Panc1 (cell line): ENCODE measurements at regions not wholly inside any gene's neighbourhood (a gene's known extent, or its start where the extent isn't known, plus 50 kb on each side); places are given as distances from the start of the nearest gene placed in this dataset.

Source experiments
- ATAC-seq: fragments of 200-7000 bp; cut with Tn5 transposase; 2 replicates; pipeline ENCODE4 v1.9.1; 2020; ENCODE audit warnings: mild to moderate bottlenecking, moderate library complexity
- BruUV-seq: library from RNA; stranded (reverse); fragments of 400-500 nt; replicated peaks from 2 replicates; lab custom pipeline; 2021; lab: Mats Ljungman, UMichigan
- CTCF ChIA-PET: fragments of 300-600 bp; sonication (Branson Sonifier 250); formaldehyde crosslinking; loops from one replicate; lab custom pipeline; 2022; ENCODE audit warnings: antibody characterized with exemption; lab: Charles Lee
- POLR2A ChIA-PET: fragments of 300-600 bp; sonication (Branson Sonifier 250); formaldehyde crosslinking; loops from one replicate; lab custom pipeline; 2022; ENCODE audit warnings: antibody characterized with exemption; lab: Charles Lee
- DNase-seq: peaks from one replicate; pipeline ENCODE4 v3.0.0-alpha.2; 2010; ENCODE audit warnings: low read depth, low spot score
- H3K27ac ChIP-seq: 2 replicates; pipeline ENCODE4 v1.5.1; 2011; ENCODE audit warnings: mild to moderate bottlenecking, low read length, inconsistent platforms
- H3K27me3 ChIP-seq: fragments of 200-500 bp; sonication (Bioruptor generic); 2 replicates; pipeline ENCODE4 v1.6.0; 2014; ENCODE audit warnings: low read length, inconsistent platforms; ENCODE audit not compliant: control insufficient read depth, insufficient read depth
- H3K36me3 ChIP-seq: fragments of 200-500 bp; sonication (Bioruptor generic); 2 replicates; pipeline ENCODE4 v1.5.1; 2014; ENCODE audit warnings: inconsistent platforms, mild to moderate bottlenecking, low read length, moderate library complexity; ENCODE audit not compliant: control insufficient read depth, insufficient read depth
- H3K4me1 ChIP-seq: 2 replicates; pipeline ENCODE4 v1.5.1; 2011; ENCODE audit warnings: inconsistent platforms, mild to moderate bottlenecking, low read length, moderate library complexity; ENCODE audit not compliant: control insufficient read depth, insufficient read depth
- H3K4me3 ChIP-seq, 2 experiments: 2 replicates each; pipeline ENCODE4 v1.5.1; 2011 to 2012; ENCODE audit warnings: low read depth in 2 of 2, low read length in 2 of 2, mild to moderate bottlenecking in 2 of 2, inconsistent platforms in 1 of 2, moderate library complexity in 1 of 2
- H3K9me3 ChIP-seq: fragments of 200-500 bp; sonication (Bioruptor generic); 2 replicates; pipeline ENCODE4 v1.5.1; 2014; ENCODE audit warnings: low read depth, mild to moderate bottlenecking, inconsistent platforms, low read length, moderate library complexity; ENCODE audit not compliant: control insufficient read depth, insufficient read depth
- CTCF ChIP-seq: fragments of 450-650 bp; IDR thresholded peaks from 2 replicates; pipeline ENCODE4 v1.5.1; 2017; ENCODE audit warnings: mild to moderate bottlenecking
- POLR2AphosphoS5 ChIP-seq: IDR thresholded peaks from 2 replicates; pipeline ENCODE4 v1.6.1; 2012; ENCODE audit warnings: mild to moderate bottlenecking, low read depth, low read length, moderate library complexity
- SIN3A ChIP-seq: IDR thresholded peaks from 2 replicates; pipeline ENCODE4 v1.6.1; 2012; ENCODE audit warnings: low read depth, mild to moderate bottlenecking, low read length, moderate library complexity, borderline replicate concordance; ENCODE audit not compliant: insufficient read depth
- TCF7L2 ChIP-seq: IDR thresholded peaks from 2 replicates; pipeline ENCODE4 v1.6.1; 2011; ENCODE audit warnings: mild to moderate bottlenecking, low read depth, low read length, inconsistent platforms
- in situ Hi-C: cut with HindIII; loops from 2 replicates; pipeline ENCODE4 v1.10.0; 2016; ENCODE audit warnings: low sequenced_read_pairs, low pct_unique_long_range_greater_than_20kb
- intact Hi-C: fragments of 100-400 bp; cut with micrococcal nuclease; formaldehyde crosslinking; loops from one replicate; pipeline ENCODE4 v1.10.0; 2022; ENCODE audit not compliant: unreplicated experiment
- TF ChIP-seq, protein P1 (sequence below), 2 experiments: IDR thresholded peaks; 2 replicates each; pipeline ENCODE4 v1.6.1; 2011 to 2012; ENCODE audit warnings: low read depth in 2 of 2, control low read depth in 1 of 2, low read length in 1 of 2, mild to moderate bottlenecking in 1 of 2, moderate library complexity in 1 of 2; ENCODE audit not compliant: insufficient read depth in 1 of 2

DNA sequence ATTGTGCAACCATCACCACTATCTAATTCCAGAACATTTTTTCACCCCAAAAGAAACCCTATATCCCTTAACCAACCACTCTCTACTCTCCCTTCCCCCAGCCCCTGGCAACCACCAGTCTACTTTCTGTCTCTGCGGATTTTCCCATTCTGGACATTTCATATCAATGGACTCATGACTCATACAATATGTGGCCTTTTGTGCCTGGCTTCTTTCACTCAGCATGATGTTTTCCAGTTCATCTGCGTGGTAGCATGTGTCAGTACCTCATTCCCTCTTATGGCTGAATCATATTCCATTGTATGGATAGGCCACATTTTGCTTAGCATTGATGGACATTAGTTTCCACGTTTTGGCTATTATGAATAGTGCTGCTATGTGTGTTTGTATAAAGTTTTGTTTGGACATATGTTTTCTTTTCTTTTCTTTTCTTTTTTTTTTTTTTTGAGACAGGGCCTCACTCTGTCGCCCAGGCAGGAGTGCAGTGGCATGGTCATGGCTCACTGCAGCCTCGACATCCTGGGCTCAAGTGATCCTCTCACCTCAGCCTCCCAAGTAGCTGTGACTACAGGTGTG, 335.4 kb downstream of the BCOR start:
- Histone ChIP-seq H3K9me3 (no peaks in the 10 kb centered on the region), H3K4me1 (peaks cover 9% of the 10 kb centered on the region), H3K27me3 (no peaks in the 10 kb centered on the region), H3K4me3 (no peak overlapping the region), H3K36me3 (no peaks in the 10 kb centered on the region), H3K27ac (no peak overlapping the region)
- no peak for ATAC-seq
- in situ Hi-C loops, result no loop called here
- TF ChIP-seq CTCF (no peak), SIN3A (no peak), TCF7L2 (no peak), POLR2AphosphoS5 (no peak)
- TF ChIP-seq, protein P1, sequence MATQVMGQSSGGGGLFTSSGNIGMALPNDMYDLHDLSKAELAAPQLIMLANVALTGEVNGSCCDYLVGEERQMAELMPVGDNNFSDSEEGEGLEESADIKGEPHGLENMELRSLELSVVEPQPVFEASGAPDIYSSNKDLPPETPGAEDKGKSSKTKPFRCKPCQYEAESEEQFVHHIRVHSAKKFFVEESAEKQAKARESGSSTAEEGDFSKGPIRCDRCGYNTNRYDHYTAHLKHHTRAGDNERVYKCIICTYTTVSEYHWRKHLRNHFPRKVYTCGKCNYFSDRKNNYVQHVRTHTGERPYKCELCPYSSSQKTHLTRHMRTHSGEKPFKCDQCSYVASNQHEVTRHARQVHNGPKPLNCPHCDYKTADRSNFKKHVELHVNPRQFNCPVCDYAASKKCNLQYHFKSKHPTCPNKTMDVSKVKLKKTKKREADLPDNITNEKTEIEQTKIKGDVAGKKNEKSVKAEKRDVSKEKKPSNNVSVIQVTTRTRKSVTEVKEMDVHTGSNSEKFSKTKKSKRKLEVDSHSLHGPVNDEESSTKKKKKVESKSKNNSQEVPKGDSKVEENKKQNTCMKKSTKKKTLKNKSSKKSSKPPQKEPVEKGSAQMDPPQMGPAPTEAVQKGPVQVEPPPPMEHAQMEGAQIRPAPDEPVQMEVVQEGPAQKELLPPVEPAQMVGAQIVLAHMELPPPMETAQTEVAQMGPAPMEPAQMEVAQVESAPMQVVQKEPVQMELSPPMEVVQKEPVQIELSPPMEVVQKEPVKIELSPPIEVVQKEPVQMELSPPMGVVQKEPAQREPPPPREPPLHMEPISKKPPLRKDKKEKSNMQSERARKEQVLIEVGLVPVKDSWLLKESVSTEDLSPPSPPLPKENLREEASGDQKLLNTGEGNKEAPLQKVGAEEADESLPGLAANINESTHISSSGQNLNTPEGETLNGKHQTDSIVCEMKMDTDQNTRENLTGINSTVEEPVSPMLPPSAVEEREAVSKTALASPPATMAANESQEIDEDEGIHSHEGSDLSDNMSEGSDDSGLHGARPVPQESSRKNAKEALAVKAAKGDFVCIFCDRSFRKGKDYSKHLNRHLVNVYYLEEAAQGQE (IDR thresholded peaks at IDR 0.05; ENCODE audit: insufficient read depth in 1 of 2, low read depth in 2 of 2, low read length in 1 of 2), result no peak
- no TSS peak for BruUV-seq
- DNase-seq, result no peak
- POLR2A ChIA-PET, result no interaction called here
- CTCF ChIA-PET, result no interaction called here
- intact Hi-C loops, result no loop called here

DNA sequence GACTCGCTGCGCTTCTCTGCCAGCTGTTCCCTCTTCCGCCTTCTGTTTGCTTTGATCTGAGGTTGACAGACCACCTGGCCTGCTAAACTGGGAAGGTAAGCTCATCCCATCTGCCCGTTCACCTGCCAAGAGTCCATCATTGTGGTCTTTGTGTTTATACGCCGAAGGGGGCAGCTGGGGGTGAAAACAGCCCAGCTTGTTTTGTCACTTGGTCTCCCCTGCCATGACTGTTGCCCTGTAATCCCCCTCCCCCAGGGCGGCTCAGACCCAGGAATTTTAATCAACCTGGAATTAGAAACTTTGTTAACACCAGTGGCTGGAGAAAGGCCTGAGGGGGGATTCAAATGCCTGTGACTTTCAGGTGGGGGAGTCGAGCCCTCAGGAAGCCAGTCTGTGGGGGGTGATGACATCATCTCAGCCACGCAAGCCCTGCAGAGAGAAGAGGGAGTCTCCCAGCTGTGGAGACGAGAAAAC, 333.3 kb downstream of the BCOR start:
- intact Hi-C loops, result no loop called here
- in situ Hi-C loops, result no loop called here
- ATAC-seq, result no peak
- TF ChIP-seq SIN3A, result no peak
- TF ChIP-seq, protein P1 (IDR thresholded peaks at IDR 0.05; ENCODE audit: insufficient read depth in 1 of 2, low read depth in 2 of 2, low read length in 1 of 2), result no peak
- no peak for TF ChIP-seq POLR2AphosphoS5
- no peak for TF ChIP-seq CTCF
- no peak for TF ChIP-seq TCF7L2
- Histone ChIP-seq H3K4me3 (no peak overlapping the region), H3K9me3 (no peaks in the 10 kb centered on the region), H3K27me3 (no peaks in the 10 kb centered on the region), H3K27ac (no peak overlapping the region), H3K36me3 (no peaks in the 10 kb centered on the region), H3K4me1 (peaks cover 4% of the 10 kb centered on the region)
- DNase-seq, result no peak
- CTCF ChIA-PET, result no interaction called here
- no TSS peak for BruUV-seq
- POLR2A ChIA-PET, result no interaction called here
